HEK293 (cell line): ENCODE measurements at regions not wholly inside any gene's neighbourhood (a gene's known extent, or its start where the extent isn't known, plus 50 kb on each side); places are given as distances from the start of the nearest gene placed in this dataset.

Source experiments
- CTCF ChIP-seq: fragments of 450-650 bp; formaldehyde crosslinking; IDR thresholded peaks from 2 replicates; pipeline ENCODE4 v1.5.1; 2016; ENCODE audit warnings: missing biosample characterization, missing genetic modification characterization
- ELK4 ChIP-seq: IDR thresholded peaks from 2 replicates; pipeline ENCODE4 v1.6.1; 2011; ENCODE audit warnings: mild to moderate bottlenecking, low read depth, low read length, borderline replicate concordance
- PRDM10 ChIP-seq: fragments of 450-650 bp; formaldehyde crosslinking; IDR thresholded peaks from 2 replicates; pipeline ENCODE4 v1.5.1; 2016; ENCODE audit warnings: missing biosample characterization, missing genetic modification characterization
- RBAK ChIP-seq: fragments of 450-650 bp; formaldehyde crosslinking; IDR thresholded peaks from 2 replicates; pipeline ENCODE4 v1.5.1; 2016; ENCODE audit warnings: missing biosample characterization, missing genetic modification characterization
- ZBTB10 ChIP-seq: fragments of 450-650 bp; formaldehyde crosslinking; IDR thresholded peaks from 2 replicates; pipeline ENCODE4 v1.5.1; 2016; ENCODE audit warnings: missing biosample characterization, missing genetic modification characterization
- ZNF18 ChIP-seq: fragments of 450-650 bp; formaldehyde crosslinking; IDR thresholded peaks from 2 replicates; pipeline ENCODE4 v1.5.1; 2016; ENCODE audit warnings: missing biosample characterization, missing genetic modification characterization
- ZNF223 ChIP-seq: fragments of 450-650 bp; formaldehyde crosslinking; IDR thresholded peaks from 2 replicates; pipeline ENCODE4 v1.5.1; 2016; ENCODE audit warnings: missing biosample characterization, missing genetic modification characterization
- ZNF24 ChIP-seq: fragments of 450-650 bp; formaldehyde crosslinking; IDR thresholded peaks from 2 replicates; pipeline ENCODE4 v1.5.1; 2016; ENCODE audit warnings: missing biosample characterization, missing genetic modification characterization
- ZNF26 ChIP-seq: fragments of 450-650 bp; formaldehyde crosslinking; IDR thresholded peaks from 2 replicates; pipeline ENCODE4 v1.5.1; 2016; ENCODE audit warnings: missing biosample characterization, missing genetic modification characterization
- ZNF324 ChIP-seq: fragments of 450-650 bp; formaldehyde crosslinking; IDR thresholded peaks from 2 replicates; pipeline ENCODE4 v1.5.1; 2016; ENCODE audit warnings: missing biosample characterization, missing genetic modification characterization
- ZNF670 ChIP-seq: fragments of 450-650 bp; formaldehyde crosslinking; IDR thresholded peaks from 2 replicates; pipeline ENCODE4 v1.5.1; 2016; ENCODE audit warnings: missing biosample characterization, missing genetic modification characterization, low read depth
- ZNF704 ChIP-seq: fragments of 450-650 bp; formaldehyde crosslinking; IDR thresholded peaks from 2 replicates; pipeline ENCODE4 v1.5.1; 2016; ENCODE audit warnings: missing biosample characterization, missing genetic modification characterization
- ZNF830 ChIP-seq: fragments of 450-650 bp; IDR thresholded peaks from 2 replicates; pipeline ENCODE4 v1.5.0; 2018; ENCODE audit warnings: missing biosample characterization, missing genetic modification characterization, low read depth, mild to moderate bottlenecking, moderate library complexity

GRCh38 chr3:128550113-128550440 lies 57.1 kb upstream of the GATA2 start:
- TF ChIP-seq ZNF704 (tag by site-specific recombination) (no peak), PRDM10 (no peak), CTCF (tag by site-specific recombination) (no peak), ELK4 (no peak), ZNF324 (tag by site-specific recombination) (no peak), RBAK (tag by site-specific recombination) (no peak), ZNF830 (no peak), ZBTB10 (no peak), ZNF223 (tag by site-specific recombination) (no peak), ZNF26 (tag by site-specific recombination) (no peak), ZNF24 (tag by site-specific recombination) (no peak), ZNF18 (tag by site-specific recombination) (no peak), ZNF670 (tag by site-specific recombination) (no peak)
